NCI-H2107 treated with DMSO at 0.1 percent for 48 hours (cell line): ENCODE measurements at regions not wholly inside any gene's neighbourhood (a gene's known extent, or its start where the extent isn't known, plus 50 kb on each side); places are given as distances from the start of the nearest gene placed in this dataset.

Source experiments
- DNase-seq: peaks from one replicate; lab custom pipeline; 2025; ENCODE audit not compliant: unreplicated experiment; lab: John Stamatoyannopoulos, UW

GRCh38 chr2:200751786-200752185, 59.9 kb upstream of the BZW1 start:
- DNase-seq, result no peak

GRCh38 chr2:200752332-200752731, 59.4 kb upstream of the BZW1 start:
- DNase-seq, result no peak

GRCh38 chr2:200752835-200753234, 58.9 kb upstream of the BZW1 start:
- no peak for DNase-seq

GRCh38 chr2:200756618-200757321, 54.9 kb upstream of the BZW1 start:
- no peak for DNase-seq

- DNase-seq, result no peak
Observed at GRCh38 chr2:200757399-200757798, 54.3 kb upstream of the BZW1 start.

- no peak for DNase-seq
Observed at GRCh38 chr2:200758341-200758740, 53.4 kb upstream of the BZW1 start.

GRCh38 chr2:200761266-200761665, 50.4 kb upstream of the BZW1 start:
- no peak for DNase-seq
